ENCODE measurements at regions not wholly inside any gene's neighbourhood (a gene's known extent, or its start where the extent isn't known, plus 50 kb on each side); places are given as distances from the start of the nearest gene placed in this dataset.
A peak's percentile ranks its signal among the peaks of the same experiment; 100 is the strongest.

- no peaks in the 10 kb centered on the region for H3K36me3 ChIP-seq
- intact Hi-C loops (cut with DNase I), result no loop called here
- H3K9me3 ChIP-seq, result peaks cover 0 to 24% (median 0%) of the 10 kb centered on the region in 11 donors
- no peaks in the 10 kb centered on the region for H3K4me1 ChIP-seq
- no peak for TF ChIP-seq CTCF (IDR thresholded peaks at IDR 0.05)
- no peak for ATAC-seq
- H3K27me3 ChIP-seq, result no peaks in the 10 kb centered on the region
- H3K4me3 ChIP-seq, result no peak overlapping the region
- 66 to 71% methylated on average over 6 of the region's 6 CpGs for WGBS, 2 donors
- no peak for DNase-seq
- H3K27ac ChIP-seq, result no peak overlapping the region
Observed at GRCh38 chrX:6460893-6461490, 73.9 kb downstream of the VCX3A start.

GRCh38 chrX:6456196-6456595 lies 78.7 kb downstream of the VCX3A start:
- no peak for TF ChIP-seq CTCF (IDR thresholded peaks at IDR 0.05)
- H3K27me3 ChIP-seq, result no peaks in the 10 kb centered on the region
- H3K27ac ChIP-seq, result no peak overlapping the region
- no peaks in the 10 kb centered on the region for H3K4me1 ChIP-seq
- 73 to 79% methylated on average over 6 of the region's 6 CpGs for WGBS, 2 donors
- H3K4me3 ChIP-seq, result no peak overlapping the region
- DNase-seq, result no peak
- peaks cover 0 to 22% (median 0%) of the 10 kb centered on the region in 11 donors for H3K9me3 ChIP-seq
- intact Hi-C loops (cut with DNase I), result no loop called here
- H3K36me3 ChIP-seq, result no peaks in the 10 kb centered on the region
- no peak for ATAC-seq

- TF ChIP-seq CTCF (IDR thresholded peaks at IDR 0.05), result no peak
- Histone ChIP-seq H3K27ac (no peak overlapping the region), H3K9me3 (peaks cover 0 to 2% (median 0%) of the 10 kb centered on the region in 11 donors), H3K4me3 (no peak overlapping the region), H3K36me3 (no peaks in the 10 kb centered on the region), H3K4me1 (no peaks in the 10 kb centered on the region), H3K27me3 (no peaks in the 10 kb centered on the region)
- ATAC-seq, result no peak
- intact Hi-C loops (cut with DNase I), result no loop called here
- DNase-seq, result no peak
- WGBS, 2 donors, result 64 to 82% methylated on average over 2 of the region's 2 CpGs
Observed at GRCh38 chrX:6449946-6450345, 85.0 kb downstream of the VCX3A start.

GRCh38 chrX:6448003-6448402 lies 86.9 kb downstream of the VCX3A start:
- Histone ChIP-seq H3K4me1 (no peaks in the 10 kb centered on the region), H3K27ac (no peak overlapping the region), H3K36me3 (no peaks in the 10 kb centered on the region), H3K27me3 (no peaks in the 10 kb centered on the region), H3K4me3 (no peak overlapping the region), H3K9me3 (no peaks in the 10 kb centered on the region)
- peak in 1 of 8 donors; percentile 37 for ATAC-seq
- no peak for TF ChIP-seq CTCF (IDR thresholded peaks at IDR 0.05)
- no peak for DNase-seq
- intact Hi-C loops (cut with DNase I), result no loop called here
- 8 to 14% methylated on average over 1 of the region's 1 CpG for WGBS, 2 donors
